Stomach (tissue), 8 donors: ENCODE measurements at regions not wholly inside any gene's neighbourhood (a gene's known extent, or its start where the extent isn't known, plus 50 kb on each side); places are given as distances from the start of the nearest gene placed in this dataset.

Source experiments
- DNase-seq, 2 donors: peaks; one replicate each; pipeline versions ENCODE4 v3.0.0 to v3.0.0-alpha.2; 2013 to 2019
- H3K27ac ChIP-seq, 5 donors: fragments of 200-600 bp in 4 of 5; sonication (generic) in 4 of 5; one replicate each; pipeline ENCODE4 v1.5.1; 2013 to 2019; ENCODE audit warnings: mild to moderate bottlenecking in 1 of 5, moderate library complexity in 1 of 5
- H3K27me3 ChIP-seq, 3 donors: fragments of 200-600 bp; sonication (generic); one replicate each; pipeline ENCODE4 v1.5.1; 2017 to 2019; ENCODE audit warnings: mixed run types in 1 of 3
- H3K36me3 ChIP-seq, 4 donors: fragments of 200-600 bp; sonication (generic); 1 replicate in 3 of 4; 2 replicates in 1 of 4; pipeline ENCODE4 v1.5.1; 2016 to 2019
- H3K4me1 ChIP-seq, 4 donors: fragments of 200-600 bp; sonication (generic); one replicate each; pipeline ENCODE4 v1.5.1; 2016 to 2019
- H3K4me3 ChIP-seq, 4 donors: fragments of 200-600 bp; sonication (generic) in 3 of 4; one replicate each; pipeline ENCODE4 v1.5.1; 2016 to 2019; ENCODE audit warnings: mild to moderate bottlenecking in 1 of 4
- H3K9me3 ChIP-seq, 4 donors: fragments of 200-600 bp; sonication (generic); one replicate each; pipeline ENCODE4 v1.5.1; 2016 to 2019
- CTCF ChIP-seq, 7 experiments: fragments of 450-650 bp in 4 of 7; fragments of 200-600 bp in 3 of 7; sonication (generic) in 3 of 7; IDR thresholded peaks; one replicate each; pipeline ENCODE4 v1.5.1; 2016 to 2019; ENCODE audit warnings: antibody characterized with exemption in 7 of 7, control low read depth in 2 of 7, mild to moderate bottlenecking in 1 of 7
- EP300 ChIP-seq: sonication (generic); formaldehyde crosslinking; IDR thresholded peaks from one replicate; pipeline ENCODE4 v1.6.1; 2017; ENCODE audit warnings: antibody characterized with exemption
- POLR2A ChIP-seq, 4 donors: fragments of 450-650 bp; IDR thresholded peaks; one replicate each; pipeline ENCODE4 v1.6.1; 2016; ENCODE audit warnings: antibody characterized with exemption in 4 of 4, control low read depth in 2 of 4, mild to moderate bottlenecking in 1 of 4, moderate library complexity in 1 of 4
- POLR2AphosphoS5 ChIP-seq, 3 donors: sonication (generic); formaldehyde crosslinking; IDR thresholded peaks; one replicate each; pipeline ENCODE4 v1.6.1; 2016; ENCODE audit warnings: antibody characterized with exemption in 3 of 3
- WGBS, 5 donors: extraction: QIAGEN DNeasy Blood & Tissue Kit in 3 of 5; methylation state at CpG; one replicate each; pipeline versions ENCODE4 v1.1.5 to v1.1.7; 2013 to 2018; 5-methylcytosine and 5-hydroxymethylcytosine counted together
- intact Hi-C: fragments of 100-400 bp; cut with DNase I; formaldehyde crosslinking; loops from one replicate; pipeline ENCODE4 v1.15.1; 2023; ENCODE audit warnings: low total_unique reads
- donor health status: healthy with polysubstance abuse.
- donor health status: Bipolar disorder and iron deficiency.
- donor health status: healthy.

DNA sequence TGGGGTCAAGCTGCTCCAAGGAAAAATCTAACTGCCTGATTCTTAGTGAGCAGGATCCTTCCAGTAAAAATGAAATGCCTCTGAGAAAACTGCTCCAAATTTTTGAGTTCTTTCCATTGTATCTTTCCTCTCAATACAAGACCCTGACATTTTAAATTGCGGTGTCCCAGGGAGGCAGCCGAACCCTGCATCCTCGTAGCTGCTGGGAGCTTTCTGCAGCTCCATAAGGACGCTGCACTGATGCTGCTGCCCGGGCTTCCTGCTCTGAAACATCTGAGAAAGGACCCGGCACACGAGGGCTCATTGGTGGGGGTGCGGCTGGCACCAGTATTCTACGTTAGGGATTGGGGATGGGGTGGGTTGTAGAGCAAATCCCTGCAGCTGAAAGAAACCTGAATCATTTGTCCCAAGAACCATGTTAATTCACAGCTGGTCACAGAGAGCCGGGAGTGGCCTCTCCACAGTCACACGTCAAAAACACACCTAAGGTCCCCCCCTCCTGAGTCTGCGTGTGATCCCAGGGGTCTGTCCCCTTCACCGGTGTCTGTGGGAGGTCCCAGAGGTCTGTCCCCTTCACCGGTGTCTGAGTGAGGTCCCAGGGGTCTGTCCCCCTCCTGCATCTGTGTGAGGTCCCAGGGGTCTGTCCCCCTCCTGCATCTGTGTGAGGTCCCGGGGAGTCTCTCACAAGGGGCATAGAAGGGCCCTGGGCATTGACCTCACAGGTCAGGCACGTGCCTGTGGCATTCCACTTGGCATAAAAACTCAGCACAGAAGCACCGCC lies 63.4 kb upstream of the ZNF354B start:
- no peak for DNase-seq
- WGBS, 5 donors: 68 to 80% (median 72%) methylated on average over 14 to 17 of the region's 17 CpGs
- no peaks in the 10 kb centered on the region for H3K4me1 ChIP-seq
- no peaks in the 10 kb centered on the region for H3K36me3 ChIP-seq
- no peak overlapping the region for H3K27ac ChIP-seq
- H3K27me3 ChIP-seq: peaks cover 0 to 11% (median 0%) of the 10 kb centered on the region in 3 donors
- intact Hi-C loops: loop anchor here (10.0 kb wide), 1 partner anchor 698 kb away; no protein-coding TSS in a partner anchor
- H3K9me3 ChIP-seq: no peaks in the 10 kb centered on the region
- TF ChIP-seq CTCF (IDR thresholded peaks at IDR 0.05): no peak
- no peak for TF ChIP-seq EP300
- TF ChIP-seq POLR2A (IDR thresholded peaks at IDR 0.05): no peak
- TF ChIP-seq POLR2AphosphoS5 (IDR thresholded peaks at IDR 0.05): no peak
- no peak overlapping the region for H3K4me3 ChIP-seq

DNA sequence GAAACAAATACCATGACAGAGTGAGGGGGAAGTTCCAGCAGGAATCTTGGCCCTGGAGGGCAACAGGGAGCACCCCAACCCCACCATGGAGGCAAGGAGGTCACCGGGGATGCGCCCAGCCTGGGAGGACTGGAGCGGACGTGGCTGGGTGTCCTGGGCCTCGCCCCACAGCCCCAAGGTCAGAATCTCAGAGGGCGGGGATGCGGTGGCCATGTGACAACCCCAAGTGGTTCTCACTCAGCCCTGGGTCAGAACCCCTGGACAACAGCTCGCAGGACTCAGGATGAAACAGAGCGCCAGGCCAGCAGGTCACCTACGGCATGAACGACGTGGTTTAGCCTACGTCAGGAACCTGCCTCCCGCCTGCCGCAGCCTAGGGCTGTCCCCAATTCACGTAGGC lies 64.0 kb upstream of the ZNF354A start:
- H3K9me3 ChIP-seq: no peaks in the 10 kb centered on the region
- no peak overlapping the region for H3K4me3 ChIP-seq
- WGBS, 5 donors: 82 to 91% (median 88%) methylated on average over 15 to 16 of the region's 16 CpGs
- H3K4me1 ChIP-seq: no peaks in the 10 kb centered on the region
- no peaks in the 10 kb centered on the region for H3K36me3 ChIP-seq
- DNase-seq: no peak
- peaks cover 0 to 11% (median 0%) of the 10 kb centered on the region in 3 donors for H3K27me3 ChIP-seq
- no peak overlapping the region for H3K27ac ChIP-seq
- intact Hi-C loops: loop anchor here (10.0 kb wide), 1 partner anchor 700 kb away; no protein-coding TSS in a partner anchor
- TF ChIP-seq POLR2A (IDR thresholded peaks at IDR 0.05): no peak
- TF ChIP-seq POLR2AphosphoS5 (IDR thresholded peaks at IDR 0.05): no peak
- no peak for TF ChIP-seq EP300

DNA sequence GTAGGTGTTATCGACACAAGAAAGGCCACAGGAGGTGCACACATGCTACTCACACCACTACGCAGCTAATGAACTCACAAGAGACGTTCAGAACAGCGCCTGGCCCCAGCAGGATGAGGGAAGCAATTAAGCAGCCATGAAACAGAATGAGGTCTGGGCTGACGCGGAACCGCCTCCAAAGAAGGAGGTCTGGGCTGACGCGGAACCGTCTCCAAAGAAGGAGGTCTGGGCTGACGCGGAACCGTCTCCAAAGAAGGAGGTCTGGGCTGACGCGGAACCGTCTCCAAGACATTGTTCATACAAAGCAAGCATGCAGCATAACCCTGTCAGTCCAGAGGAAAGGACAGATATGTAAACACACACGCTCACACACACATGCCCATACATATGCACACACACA lies 63.2 kb upstream of the ZNF354A start:
- H3K4me3 ChIP-seq: no peak overlapping the region
- TF ChIP-seq CTCF (IDR thresholded peaks at IDR 0.05): no peak
- H3K36me3 ChIP-seq: no peaks in the 10 kb centered on the region
- no peak overlapping the region for H3K27ac ChIP-seq
- intact Hi-C loops: loop anchor here (10.0 kb wide), 1 partner anchor 701 kb away; no protein-coding TSS in a partner anchor
- no peaks in the 10 kb centered on the region for H3K9me3 ChIP-seq
- no peak for DNase-seq
- H3K4me1 ChIP-seq: no peaks in the 10 kb centered on the region
- 90 to 97% (median 93%) methylated on average over 10 to 17 of the region's 17 CpGs for WGBS, 5 donors
- peaks cover 0 to 11% (median 0%) of the 10 kb centered on the region in 3 donors for H3K27me3 ChIP-seq

GRCh38 chr5:178793151-178793550 lies 62.7 kb upstream of the ZNF354A start:
- intact Hi-C loops: loop anchor here (10.0 kb wide), 1 partner anchor 702 kb away; no protein-coding TSS in a partner anchor
- Histone ChIP-seq H3K27ac (no peak overlapping the region), H3K9me3 (no peaks in the 10 kb centered on the region), H3K36me3 (no peaks in the 10 kb centered on the region), H3K4me3 (no peak overlapping the region), H3K27me3 (peaks cover 0 to 11% (median 0%) of the 10 kb centered on the region in 3 donors), H3K4me1 (no peaks in the 10 kb centered on the region)
- WGBS, 5 donors: 49 to 75% (median 66%) methylated on average over 7 to 12 of the region's 12 CpGs
- DNase-seq: peak; percentile 52 to 58
- TF ChIP-seq CTCF (IDR thresholded peaks at IDR 0.05) (peak in 3 of 7 experiments; percentile 8 to 31 (median 20)), EP300 (no peak)

DNA sequence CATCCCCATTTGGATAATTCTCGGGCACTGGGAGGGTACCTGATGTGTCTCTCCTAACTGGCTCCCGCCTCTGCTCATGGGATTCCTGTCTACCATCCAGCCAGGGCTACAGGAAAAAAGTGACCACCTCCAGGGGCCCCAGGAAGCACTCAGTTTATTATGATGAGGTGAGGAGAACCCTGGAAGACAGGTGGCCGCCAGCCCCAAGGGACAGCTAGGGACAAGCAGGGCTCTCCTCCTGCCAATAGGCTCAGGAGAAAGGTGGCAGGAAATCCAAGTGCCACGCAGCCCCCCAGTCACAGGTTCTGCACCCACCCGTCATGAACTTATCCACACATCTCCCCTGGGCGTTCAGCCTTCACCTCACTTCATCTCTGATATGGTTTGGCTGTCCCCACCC lies 61.5 kb upstream of the ZNF354A start:
- Histone ChIP-seq H3K36me3 (no peaks in the 10 kb centered on the region), H3K27me3 (peaks cover 0 to 1% (median 0%) of the 10 kb centered on the region in 3 donors), H3K27ac (no peak overlapping the region), H3K9me3 (no peaks in the 10 kb centered on the region), H3K4me3 (no peak overlapping the region), H3K4me1 (peaks cover 0 to 9% (median 0%) of the 10 kb centered on the region in 4 donors)
- no peak for DNase-seq
- WGBS, 5 donors: 74 to 91% (median 77%) methylated on average over 6 of the region's 6 CpGs
- intact Hi-C loops: loop anchor here (10.0 kb wide), 1 partner anchor 703 kb away; no protein-coding TSS in a partner anchor
- TF ChIP-seq EP300: no peak
- TF ChIP-seq POLR2A (IDR thresholded peaks at IDR 0.05): no peak
- no peak for TF ChIP-seq CTCF (IDR thresholded peaks at IDR 0.05)
- TF ChIP-seq POLR2AphosphoS5 (IDR thresholded peaks at IDR 0.05): no peak
